ENCODE measurements at regions not wholly inside any gene's neighbourhood (a gene's known extent, or its start where the extent isn't known, plus 50 kb on each side); places are given as distances from the start of the nearest gene placed in this dataset.

DNA sequence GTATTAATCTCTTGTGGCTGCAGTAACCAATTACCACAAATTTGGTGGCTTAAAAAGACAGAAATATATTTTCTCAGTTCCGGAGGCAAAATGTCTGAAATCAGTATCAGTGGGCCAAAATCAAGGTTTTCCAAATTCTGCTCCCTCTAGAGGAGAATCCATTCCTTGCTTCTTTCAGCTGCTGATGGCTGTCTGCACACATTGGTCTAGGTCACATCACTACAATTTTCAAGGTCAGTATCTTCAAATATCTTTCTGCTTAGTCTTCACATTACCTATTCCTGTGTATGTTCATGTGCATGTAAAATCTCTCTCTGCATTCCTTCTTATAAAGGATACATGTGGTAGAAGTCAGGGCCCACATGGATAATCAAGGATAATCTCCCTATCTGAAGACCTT is 999.4 kb downstream of the KCNT2 start:
- Mint-ChIP-seq H3K27ac (ENCODE audit: low read depth) (no peak overlapping the region), H3K36me3 (ENCODE audit: insufficient read depth) (peaks cover 2% of the 10 kb centered on the region)
- ATAC-seq (replicated peaks; ENCODE audit: extremely low read depth, poor library complexity, severe bottlenecking), result no peak

GRCh38 chr1:195606483-195606882 is 1001.8 kb downstream of the KCNT2 start:
- Mint-ChIP-seq H3K27ac (ENCODE audit: low read depth) (no peak overlapping the region), H3K4me1 (no peaks in the 10 kb centered on the region), H3K4me3 (no peak overlapping the region), H3K27me3 (no peaks in the 10 kb centered on the region), H3K36me3 (ENCODE audit: insufficient read depth) (peaks cover 2% of the 10 kb centered on the region), H3K9me3 (peaks cover 38% of the 10 kb centered on the region)
- DNase-seq (ENCODE audit: low spot score in 2 of 2) (no peak), ATAC-seq (replicated peaks; ENCODE audit: extremely low read depth, poor library complexity, severe bottlenecking) (no peak)

More for the DNA sequence above, 999.4 kb downstream of the KCNT2 start:
- no peak for DNase-seq (ENCODE audit: low spot score in 2 of 2)
- peaks cover 29% of the 10 kb centered on the region for H3K9me3 Mint-ChIP-seq
- H3K4me1 Mint-ChIP-seq, result no peaks in the 10 kb centered on the region
- no peak overlapping the region for H3K4me3 Mint-ChIP-seq
- H3K27me3 Mint-ChIP-seq, result no peaks in the 10 kb centered on the region

- no peak for DNase-seq (ENCODE audit: low spot score in 2 of 2)
- Mint-ChIP-seq H3K27me3 (no peaks in the 10 kb centered on the region), H3K36me3 (ENCODE audit: insufficient read depth) (peaks cover 2% of the 10 kb centered on the region), H3K4me1 (no peaks in the 10 kb centered on the region), H3K4me3 (no peak overlapping the region), H3K9me3 (peaks cover 43% of the 10 kb centered on the region), H3K27ac (ENCODE audit: low read depth) (no peak overlapping the region)
- ATAC-seq (replicated peaks; ENCODE audit: extremely low read depth, poor library complexity, severe bottlenecking), result no peak
Observed at GRCh38 chr1:195604287-195604686, 1004.0 kb downstream of the KCNT2 start.

GRCh38 chr1:195597891-195598290 is 1010.3 kb downstream of the KCNT2 start:
- Mint-ChIP-seq H3K27ac (ENCODE audit: low read depth) (no peak overlapping the region), H3K4me1 (no peaks in the 10 kb centered on the region), H3K27me3 (no peaks in the 10 kb centered on the region), H3K4me3 (no peak overlapping the region), H3K36me3 (ENCODE audit: insufficient read depth) (no peaks in the 10 kb centered on the region), H3K9me3 (peaks cover 26% of the 10 kb centered on the region)
- no peak for DNase-seq (ENCODE audit: low spot score in 2 of 2)
- ATAC-seq (replicated peaks; ENCODE audit: extremely low read depth, poor library complexity, severe bottlenecking), result no peak

DNA sequence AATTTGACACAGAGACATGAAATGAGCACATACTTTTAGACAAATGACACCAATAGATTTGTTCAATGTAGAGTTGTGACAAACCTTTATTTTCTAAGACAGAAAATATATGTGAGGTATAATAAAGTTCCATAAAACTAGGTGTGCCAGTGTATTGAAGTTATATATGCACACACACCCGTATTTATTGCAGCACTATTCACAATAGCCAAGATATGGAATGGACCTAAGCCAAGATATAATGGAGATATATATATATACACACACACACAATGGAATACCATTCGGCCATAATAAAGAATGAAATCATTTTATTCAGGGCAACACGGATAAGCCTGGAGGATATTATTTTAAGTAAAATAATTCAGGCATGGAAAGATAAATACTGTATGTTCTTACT is 1013.5 kb downstream of the KCNT2 start:
- ATAC-seq (replicated peaks; ENCODE audit: extremely low read depth, poor library complexity, severe bottlenecking) (no peak), DNase-seq (ENCODE audit: low spot score in 2 of 2) (no peak)
- no peaks in the 10 kb centered on the region for H3K27me3 Mint-ChIP-seq
- no peaks in the 10 kb centered on the region for H3K4me1 Mint-ChIP-seq
- no peaks in the 10 kb centered on the region for H3K36me3 Mint-ChIP-seq (ENCODE audit: insufficient read depth)
- H3K27ac Mint-ChIP-seq (ENCODE audit: low read depth), result no peak overlapping the region
- peaks cover 13% of the 10 kb centered on the region for H3K9me3 Mint-ChIP-seq
- H3K4me3 Mint-ChIP-seq, result no peak overlapping the region

DNA sequence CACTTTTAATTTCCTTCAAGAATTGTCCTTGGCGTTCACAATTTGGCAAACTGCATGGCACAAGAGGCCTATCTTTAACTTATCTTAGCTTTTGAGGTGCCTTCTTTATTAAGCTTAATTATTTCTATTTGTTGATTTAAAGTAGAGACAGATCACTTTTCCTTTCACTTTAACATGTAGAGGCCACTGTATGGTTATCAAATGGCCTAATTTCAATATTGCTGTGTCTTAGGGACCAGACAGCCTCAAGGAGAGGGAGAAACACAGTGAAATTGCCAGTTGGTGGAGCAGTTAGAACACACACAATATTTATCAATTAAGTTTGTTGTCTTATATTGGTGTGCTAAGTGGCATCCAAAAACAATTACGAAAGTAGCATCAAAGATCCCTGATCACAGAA is 1013.9 kb downstream of the KCNT2 start:
- DNase-seq (ENCODE audit: low spot score in 2 of 2) (no peak), ATAC-seq (replicated peaks; ENCODE audit: extremely low read depth, poor library complexity, severe bottlenecking) (no peak)
- Mint-ChIP-seq H3K36me3 (ENCODE audit: insufficient read depth) (no peaks in the 10 kb centered on the region), H3K27me3 (no peaks in the 10 kb centered on the region), H3K4me1 (no peaks in the 10 kb centered on the region), H3K27ac (ENCODE audit: low read depth) (no peak overlapping the region), H3K9me3 (peaks cover 13% of the 10 kb centered on the region), H3K4me3 (no peak overlapping the region)

- no peaks in the 10 kb centered on the region for H3K27me3 Mint-ChIP-seq
- ATAC-seq (replicated peaks; ENCODE audit: extremely low read depth, poor library complexity, severe bottlenecking), result no peak
- H3K36me3 Mint-ChIP-seq (ENCODE audit: insufficient read depth), result no peaks in the 10 kb centered on the region
- no peak overlapping the region for H3K4me3 Mint-ChIP-seq
- no peak for DNase-seq (ENCODE audit: low spot score in 2 of 2)
- H3K27ac Mint-ChIP-seq (ENCODE audit: low read depth), result no peak overlapping the region
- H3K4me1 Mint-ChIP-seq, result no peaks in the 10 kb centered on the region
- peaks cover 29% of the 10 kb centered on the region for H3K9me3 Mint-ChIP-seq
Observed at GRCh38 chr1:195591917-195592672, 1016.1 kb downstream of the KCNT2 start.

DNA sequence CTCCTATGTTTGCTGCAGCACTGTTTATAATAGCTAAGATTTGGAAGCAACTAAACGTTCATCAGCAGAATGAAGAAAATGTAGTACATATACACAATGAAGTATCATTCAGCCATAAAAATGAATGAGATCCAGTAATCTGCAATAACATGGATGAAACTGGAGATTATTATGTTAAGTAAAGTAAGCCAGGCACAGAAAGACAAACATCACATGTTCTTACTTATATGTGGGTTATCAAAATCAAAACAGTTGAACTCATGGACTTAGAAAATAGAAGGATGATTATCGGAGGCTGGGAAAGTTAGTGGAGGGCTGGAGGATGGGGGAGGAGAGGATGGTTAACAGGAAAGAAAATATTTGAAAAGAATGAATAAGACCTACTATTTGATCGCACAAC is 1017.6 kb downstream of the KCNT2 start:
- no peak overlapping the region for H3K27ac Mint-ChIP-seq (ENCODE audit: low read depth)
- ATAC-seq (replicated peaks; ENCODE audit: extremely low read depth, poor library complexity, severe bottlenecking), result no peak
- no peaks in the 10 kb centered on the region for H3K36me3 Mint-ChIP-seq (ENCODE audit: insufficient read depth)
- H3K4me1 Mint-ChIP-seq, result no peaks in the 10 kb centered on the region
- no peak for DNase-seq (ENCODE audit: low spot score in 2 of 2)
- H3K4me3 Mint-ChIP-seq, result no peak overlapping the region
- H3K9me3 Mint-ChIP-seq, result peaks cover 39% of the 10 kb centered on the region
- H3K27me3 Mint-ChIP-seq, result no peaks in the 10 kb centered on the region

DNA sequence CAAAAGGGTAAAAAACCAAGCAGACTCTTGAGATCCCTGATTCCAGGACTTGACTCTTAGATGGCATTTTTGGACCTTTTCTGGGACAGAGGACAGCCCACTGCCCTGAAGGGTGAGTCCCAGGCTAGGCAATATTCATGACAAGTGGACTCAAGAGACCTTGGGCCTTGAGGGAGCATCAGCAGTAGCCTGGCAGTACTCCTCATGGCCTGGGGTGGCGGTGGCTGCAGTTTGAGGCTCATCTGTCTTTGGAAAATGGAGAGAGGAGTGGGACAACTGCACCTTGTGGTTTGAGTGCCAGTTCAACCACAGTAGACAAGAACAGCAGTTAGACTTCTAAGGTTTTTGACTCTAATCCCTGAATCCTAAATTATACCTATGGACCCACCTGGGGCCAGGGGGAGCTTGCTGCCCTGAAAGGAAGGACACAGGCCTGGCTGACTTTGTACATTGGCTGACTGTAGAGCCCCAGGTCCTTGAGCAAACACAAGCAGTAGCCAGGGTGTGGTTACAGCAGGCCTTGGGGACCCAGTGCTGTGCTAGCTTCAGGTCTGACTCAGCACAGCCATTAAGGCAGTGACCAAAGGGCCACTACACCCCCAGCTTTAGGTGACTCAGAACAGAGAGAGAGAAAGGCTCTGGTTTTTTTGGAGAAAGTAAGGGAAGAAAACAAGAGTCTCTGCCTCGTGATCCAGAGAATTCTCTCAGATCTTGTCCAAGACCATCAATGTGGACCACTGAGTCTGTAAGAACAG is 1023.2 kb downstream of the KCNT2 start:
- no peak overlapping the region for H3K4me3 Mint-ChIP-seq
- H3K27ac Mint-ChIP-seq (ENCODE audit: low read depth), result no peak overlapping the region
- no peaks in the 10 kb centered on the region for H3K36me3 Mint-ChIP-seq (ENCODE audit: insufficient read depth)
- H3K9me3 Mint-ChIP-seq, result peaks cover 28% of the 10 kb centered on the region
- H3K27me3 Mint-ChIP-seq, result no peaks in the 10 kb centered on the region
- no peaks in the 10 kb centered on the region for H3K4me1 Mint-ChIP-seq
- ATAC-seq (replicated peaks; ENCODE audit: extremely low read depth, poor library complexity, severe bottlenecking) (no peak), DNase-seq (ENCODE audit: low spot score in 2 of 2) (no peak)

- Mint-ChIP-seq H3K9me3 (peaks cover 5% of the 10 kb centered on the region), H3K36me3 (ENCODE audit: insufficient read depth) (no peaks in the 10 kb centered on the region), H3K4me1 (no peaks in the 10 kb centered on the region), H3K27ac (ENCODE audit: low read depth) (no peak overlapping the region), H3K27me3 (no peaks in the 10 kb centered on the region), H3K4me3 (no peak overlapping the region)
- no peak for DNase-seq (ENCODE audit: low spot score in 2 of 2)
- ATAC-seq (replicated peaks; ENCODE audit: extremely low read depth, poor library complexity, severe bottlenecking), result no peak
Observed at GRCh38 chr1:195580988-195581387, 1027.3 kb downstream of the KCNT2 start.

GRCh38 chr1:195577748-195578147 is 1030.5 kb downstream of the KCNT2 start:
- no peaks in the 10 kb centered on the region for H3K9me3 Mint-ChIP-seq
- H3K36me3 Mint-ChIP-seq (ENCODE audit: insufficient read depth), result no peaks in the 10 kb centered on the region
- DNase-seq (ENCODE audit: low spot score in 2 of 2), result no peak
- ATAC-seq (replicated peaks; ENCODE audit: extremely low read depth, poor library complexity, severe bottlenecking), result no peak
- H3K27ac Mint-ChIP-seq (ENCODE audit: low read depth), result no peak overlapping the region
- no peaks in the 10 kb centered on the region for H3K27me3 Mint-ChIP-seq
- H3K4me1 Mint-ChIP-seq, result no peaks in the 10 kb centered on the region
- no peak overlapping the region for H3K4me3 Mint-ChIP-seq

DNA sequence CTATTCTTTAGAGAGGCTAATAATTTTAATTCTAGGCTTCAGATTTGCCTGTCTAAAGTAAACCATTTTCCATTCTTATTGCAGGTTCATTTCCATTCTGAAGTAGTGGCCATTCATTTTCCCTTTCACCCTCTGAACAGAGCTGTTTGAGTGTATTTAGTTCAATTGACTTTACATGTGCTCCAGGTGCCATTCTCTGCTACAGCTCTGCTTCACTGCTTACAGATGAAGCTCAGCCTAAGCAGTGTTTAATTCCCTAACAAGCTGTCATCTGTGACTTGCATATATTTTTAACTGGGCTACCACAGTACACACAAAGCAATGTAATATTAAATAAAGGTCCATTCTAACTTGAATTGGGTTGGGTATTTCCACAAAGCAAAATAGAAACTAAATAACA is 1031.6 kb downstream of the KCNT2 start:
- Mint-ChIP-seq H3K4me1 (no peaks in the 10 kb centered on the region), H3K27me3 (no peaks in the 10 kb centered on the region), H3K36me3 (ENCODE audit: insufficient read depth) (no peaks in the 10 kb centered on the region), H3K27ac (ENCODE audit: low read depth) (no peak overlapping the region), H3K4me3 (no peak overlapping the region), H3K9me3 (no peaks in the 10 kb centered on the region)
- ATAC-seq (replicated peaks; ENCODE audit: extremely low read depth, poor library complexity, severe bottlenecking), result no peak
- no peak for DNase-seq (ENCODE audit: low spot score in 2 of 2)

- DNase-seq (ENCODE audit: low spot score in 2 of 2) (no peak), ATAC-seq (replicated peaks; ENCODE audit: extremely low read depth, poor library complexity, severe bottlenecking) (no peak)
- no peaks in the 10 kb centered on the region for H3K27me3 Mint-ChIP-seq
- H3K36me3 Mint-ChIP-seq (ENCODE audit: insufficient read depth), result no peaks in the 10 kb centered on the region
- H3K4me3 Mint-ChIP-seq, result no peak overlapping the region
- peaks cover 1% of the 10 kb centered on the region for H3K9me3 Mint-ChIP-seq
- H3K27ac Mint-ChIP-seq (ENCODE audit: low read depth), result no peak overlapping the region
- no peaks in the 10 kb centered on the region for H3K4me1 Mint-ChIP-seq
Observed at GRCh38 chr1:195574511-195574910, 1033.7 kb downstream of the KCNT2 start.
